Gastrocnemius medialis (tissue), 4 donors: ENCODE measurements at regions not wholly inside any gene's neighbourhood (a gene's known extent, or its start where the extent isn't known, plus 50 kb on each side); places are given as distances from the start of the nearest gene placed in this dataset.

Experiments used
- ATAC-seq, 2 donors: fragments of 150-250 bp; one replicate each; pipeline ENCODE4 v1.9.1; 2016
- DNase-seq, 2 donors: peaks; one replicate each; pipeline ENCODE4 v3.0.0-alpha.2; 2019
- H3K27ac ChIP-seq, 4 donors: fragments of 200-600 bp; sonication (generic); 1 replicate in 1 of 4; 2 replicates in 3 of 4; pipeline ENCODE4 v1.5.1; 2016 to 2018; ENCODE audit warnings: mild to moderate bottlenecking in 2 of 4, moderate library complexity in 1 of 4
- H3K27me3 ChIP-seq, 3 donors: fragments of 200-600 bp; sonication (generic) in 2 of 3; 1 replicate in 1 of 3; 2 replicates in 2 of 3; pipeline versions ENCODE4 v1.5.1 to v1.6.0; 2016 to 2019; ENCODE audit warnings: mild to moderate bottlenecking in 1 of 3, moderate library complexity in 1 of 3
- H3K36me3 ChIP-seq, 2 donors: fragments of 200-600 bp; sonication (generic) in 1 of 2; one replicate each; pipeline ENCODE4 v1.5.1; 2017 to 2018
- H3K4me1 ChIP-seq, 2 donors: fragments of 200-600 bp; sonication (generic) in 1 of 2; one replicate each; pipeline ENCODE4 v1.5.1; 2016 to 2017; ENCODE audit warnings: mild to moderate bottlenecking in 2 of 2
- H3K4me3 ChIP-seq, 4 donors: fragments of 200-600 bp; sonication (generic) in 3 of 4; 1 replicate in 1 of 4; 2 replicates in 3 of 4; pipeline ENCODE4 v1.5.1; 2016 to 2019; ENCODE audit warnings: mild to moderate bottlenecking in 2 of 4
- H3K9me3 ChIP-seq, 3 donors: fragments of 200-600 bp; sonication (generic) in 2 of 3; 1 replicate in 1 of 3; 2 replicates in 2 of 3; pipeline ENCODE4 v1.5.1; 2016 to 2019
- CTCF ChIP-seq, 5 experiments: fragments of 450-650 bp in 3 of 5; fragments of 200-600 bp in 2 of 5; sonication (generic) in 2 of 5; IDR thresholded peaks in 4 of 5; conservative IDR thresholded peaks in 1 of 5; 1 replicate in 4 of 5; 2 replicates in 1 of 5; pipeline ENCODE4 v1.5.1; 2016 to 2019; ENCODE audit warnings: antibody characterized with exemption in 5 of 5, mild to moderate bottlenecking in 3 of 5, moderate library complexity in 3 of 5
- POLR2A ChIP-seq, 2 donors: fragments of 450-650 bp; IDR thresholded peaks; one replicate each; pipeline ENCODE4 v1.6.1; 2017; ENCODE audit warnings: antibody characterized with exemption in 2 of 2, mild to moderate bottlenecking in 2 of 2, moderate library complexity in 2 of 2
- in situ Hi-C, 4 donors: fragments of 200-750 bp; cut with MboI; loops; one replicate each; pipeline versions ENCODE4 v1.15.0 to v1.8.0; 2017; ENCODE audit warnings: low sequenced_read_pairs in 4 of 4
- intact Hi-C: fragments of 100-400 bp; cut with DNase I; formaldehyde crosslinking; loops from one replicate; pipeline ENCODE4 v1.15.1; 2023; ENCODE audit warnings: low total_unique reads

- intact Hi-C loops, result no loop called here
- Histone ChIP-seq H3K36me3 (no peaks in the 10 kb centered on the region), H3K4me3 (no peak overlapping the region), H3K27ac (no peak overlapping the region), H3K27me3 (no peaks in the 10 kb centered on the region), H3K9me3 (no peaks in the 10 kb centered on the region), H3K4me1 (no peaks in the 10 kb centered on the region)
- TF ChIP-seq POLR2A (IDR thresholded peaks at IDR 0.05), result no peak
- TF ChIP-seq CTCF (IDR thresholded peaks at IDR 0.05 in 4 of 5, conservative IDR thresholded peaks at IDR 0.05 in 1 of 5), result no peak
- ATAC-seq, result no peak
- in situ Hi-C loops, result no loop called here
- DNase-seq, result no peak
These were observed 288.2 kb upstream of the DIO3 start for GRCh38 chr14:101273091-101273490.

- H3K4me1 ChIP-seq, result no peaks in the 10 kb centered on the region
- no peaks in the 10 kb centered on the region for H3K27me3 ChIP-seq
- TF ChIP-seq CTCF (IDR thresholded peaks at IDR 0.05 in 4 of 5, conservative IDR thresholded peaks at IDR 0.05 in 1 of 5) (no peak), POLR2A (IDR thresholded peaks at IDR 0.05) (no peak)
- H3K27ac ChIP-seq, result no peak overlapping the region
- in situ Hi-C loops (no loop called here), intact Hi-C loops (no loop called here)
- no peaks in the 10 kb centered on the region for H3K9me3 ChIP-seq
- no peak overlapping the region for H3K4me3 ChIP-seq
- DNase-seq (no peak), ATAC-seq (no peak)
- no peaks in the 10 kb centered on the region for H3K36me3 ChIP-seq
These were observed 284.8 kb upstream of the DIO3 start for GRCh38 chr14:101276309-101277091.

- DNase-seq, result no peak
- Histone ChIP-seq H3K4me3 (no peak overlapping the region), H3K27ac (no peak overlapping the region), H3K36me3 (no peaks in the 10 kb centered on the region), H3K9me3 (no peaks in the 10 kb centered on the region), H3K27me3 (no peaks in the 10 kb centered on the region), H3K4me1 (no peaks in the 10 kb centered on the region)
- in situ Hi-C loops (no loop called here), intact Hi-C loops (no loop called here)
- no peak for TF ChIP-seq POLR2A (IDR thresholded peaks at IDR 0.05)
- no peak for TF ChIP-seq CTCF (IDR thresholded peaks at IDR 0.05 in 4 of 5, conservative IDR thresholded peaks at IDR 0.05 in 1 of 5)
- no peak for ATAC-seq
These were observed 278.9 kb upstream of the DIO3 start for GRCh38 chr14:101282418-101282817.

- H3K4me1 ChIP-seq, result no peaks in the 10 kb centered on the region
- no peak for DNase-seq
- in situ Hi-C loops, result no loop called here
- TF ChIP-seq CTCF (IDR thresholded peaks at IDR 0.05 in 4 of 5, conservative IDR thresholded peaks at IDR 0.05 in 1 of 5) (no peak), POLR2A (IDR thresholded peaks at IDR 0.05) (no peak)
- no peaks in the 10 kb centered on the region for H3K36me3 ChIP-seq
- H3K4me3 ChIP-seq, result no peak overlapping the region
- intact Hi-C loops, result no loop called here
- ATAC-seq, result no peak
- no peaks in the 10 kb centered on the region for H3K9me3 ChIP-seq
- no peak overlapping the region for H3K27ac ChIP-seq
- H3K27me3 ChIP-seq, result no peaks in the 10 kb centered on the region
These were observed 276.6 kb upstream of the DIO3 start for GRCh38 chr14:101284711-101285110.
